Gastrocnemius medialis (tissue), 4 donors: ENCODE measurements at regions not wholly inside any gene's neighbourhood (a gene's known extent, or its start where the extent isn't known, plus 50 kb on each side); places are given as distances from the start of the nearest gene placed in this dataset.
A peak's percentile ranks its signal among the peaks of the same experiment; 100 is the strongest.

Experiments used
- ATAC-seq, 2 donors: fragments of 150-250 bp; one replicate each; pipeline ENCODE4 v1.9.1; 2016
- DNase-seq, 2 donors: peaks; one replicate each; pipeline ENCODE4 v3.0.0-alpha.2; 2019
- H3K27ac ChIP-seq, 4 donors: fragments of 200-600 bp; sonication (generic); 1 replicate in 1 of 4; 2 replicates in 3 of 4; pipeline ENCODE4 v1.5.1; 2016 to 2018; ENCODE audit warnings: mild to moderate bottlenecking in 2 of 4, moderate library complexity in 1 of 4
- H3K27me3 ChIP-seq, 3 donors: fragments of 200-600 bp; sonication (generic) in 2 of 3; 1 replicate in 1 of 3; 2 replicates in 2 of 3; pipeline versions ENCODE4 v1.5.1 to v1.6.0; 2016 to 2019; ENCODE audit warnings: mild to moderate bottlenecking in 1 of 3, moderate library complexity in 1 of 3
- H3K36me3 ChIP-seq, 2 donors: fragments of 200-600 bp; sonication (generic) in 1 of 2; one replicate each; pipeline ENCODE4 v1.5.1; 2017 to 2018
- H3K4me1 ChIP-seq, 2 donors: fragments of 200-600 bp; sonication (generic) in 1 of 2; one replicate each; pipeline ENCODE4 v1.5.1; 2016 to 2017; ENCODE audit warnings: mild to moderate bottlenecking in 2 of 2
- H3K4me3 ChIP-seq, 4 donors: fragments of 200-600 bp; sonication (generic) in 3 of 4; 1 replicate in 1 of 4; 2 replicates in 3 of 4; pipeline ENCODE4 v1.5.1; 2016 to 2019; ENCODE audit warnings: mild to moderate bottlenecking in 2 of 4
- H3K9me3 ChIP-seq, 3 donors: fragments of 200-600 bp; sonication (generic) in 2 of 3; 1 replicate in 1 of 3; 2 replicates in 2 of 3; pipeline ENCODE4 v1.5.1; 2016 to 2019
- CTCF ChIP-seq, 5 experiments: fragments of 450-650 bp in 3 of 5; fragments of 200-600 bp in 2 of 5; sonication (generic) in 2 of 5; IDR thresholded peaks in 4 of 5; conservative IDR thresholded peaks in 1 of 5; 1 replicate in 4 of 5; 2 replicates in 1 of 5; pipeline ENCODE4 v1.5.1; 2016 to 2019; ENCODE audit warnings: antibody characterized with exemption in 5 of 5, mild to moderate bottlenecking in 3 of 5, moderate library complexity in 3 of 5
- POLR2A ChIP-seq, 2 donors: fragments of 450-650 bp; IDR thresholded peaks; one replicate each; pipeline ENCODE4 v1.6.1; 2017; ENCODE audit warnings: antibody characterized with exemption in 2 of 2, mild to moderate bottlenecking in 2 of 2, moderate library complexity in 2 of 2
- in situ Hi-C, 4 donors: fragments of 200-750 bp; cut with MboI; loops; one replicate each; pipeline versions ENCODE4 v1.15.0 to v1.8.0; 2017; ENCODE audit warnings: low sequenced_read_pairs in 4 of 4
- intact Hi-C: fragments of 100-400 bp; cut with DNase I; formaldehyde crosslinking; loops from one replicate; pipeline ENCODE4 v1.15.1; 2023; ENCODE audit warnings: low total_unique reads

DNA sequence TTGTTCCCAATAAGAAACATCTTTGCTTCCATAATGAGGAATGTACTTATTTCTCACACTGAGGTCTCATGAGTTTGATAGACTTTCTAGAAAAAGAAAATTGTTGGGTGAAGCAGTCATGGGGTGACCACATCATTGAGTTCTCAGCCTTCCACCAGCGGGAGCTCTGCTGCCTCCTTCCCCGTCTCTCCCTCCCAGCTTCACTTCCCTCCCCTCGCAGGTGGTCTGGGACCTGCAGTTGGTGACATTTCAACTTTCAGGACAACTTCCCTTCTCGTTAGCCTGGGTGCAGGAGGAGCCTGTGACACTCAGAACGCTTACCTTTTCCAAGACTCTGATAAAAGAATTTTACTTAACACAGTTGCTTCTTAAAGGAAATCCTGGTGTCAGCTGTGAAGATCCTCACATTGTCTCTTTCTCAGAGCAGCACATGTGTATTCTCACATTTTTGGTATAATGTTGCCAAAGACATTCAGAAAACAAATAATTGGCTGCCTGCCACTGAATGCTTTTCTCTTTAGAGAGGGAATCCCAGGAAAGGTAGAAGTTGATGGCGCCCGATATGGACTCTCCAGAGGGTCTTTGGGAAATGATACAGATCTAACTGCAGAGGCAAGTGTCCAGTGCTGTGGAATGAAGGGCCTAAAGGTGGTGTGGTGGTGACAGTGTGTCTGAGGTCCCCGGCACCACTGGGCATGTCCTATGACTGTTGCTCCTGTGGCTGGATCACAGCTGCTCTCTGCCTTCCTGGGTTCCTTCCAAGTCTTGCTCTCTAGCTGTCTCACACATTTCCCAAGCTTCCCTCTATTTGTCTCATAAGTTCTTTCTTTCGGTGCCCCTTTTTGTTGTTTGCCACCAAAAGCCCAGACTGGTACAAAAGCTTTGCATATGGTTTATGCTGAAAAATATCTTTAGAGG is 238.1 kb downstream of the GAS1 start:
- in situ Hi-C loops: no loop called here
- DNase-seq (peak in 1 of 2 donors; percentile 36), ATAC-seq (peak in 1 of 2 donors; percentile 58)
- H3K27ac ChIP-seq: no peak overlapping the region
- TF ChIP-seq CTCF (IDR thresholded peaks at IDR 0.05 in 4 of 5, conservative IDR thresholded peaks at IDR 0.05 in 1 of 5): no peak
- TF ChIP-seq POLR2A (IDR thresholded peaks at IDR 0.05): no peak
- no peak overlapping the region for H3K4me3 ChIP-seq
- intact Hi-C loops: no loop called here
- no peaks in the 10 kb centered on the region for H3K4me1 ChIP-seq
- H3K9me3 ChIP-seq: no peaks in the 10 kb centered on the region
- H3K36me3 ChIP-seq: no peaks in the 10 kb centered on the region
- H3K27me3 ChIP-seq: no peaks in the 10 kb centered on the region

DNA sequence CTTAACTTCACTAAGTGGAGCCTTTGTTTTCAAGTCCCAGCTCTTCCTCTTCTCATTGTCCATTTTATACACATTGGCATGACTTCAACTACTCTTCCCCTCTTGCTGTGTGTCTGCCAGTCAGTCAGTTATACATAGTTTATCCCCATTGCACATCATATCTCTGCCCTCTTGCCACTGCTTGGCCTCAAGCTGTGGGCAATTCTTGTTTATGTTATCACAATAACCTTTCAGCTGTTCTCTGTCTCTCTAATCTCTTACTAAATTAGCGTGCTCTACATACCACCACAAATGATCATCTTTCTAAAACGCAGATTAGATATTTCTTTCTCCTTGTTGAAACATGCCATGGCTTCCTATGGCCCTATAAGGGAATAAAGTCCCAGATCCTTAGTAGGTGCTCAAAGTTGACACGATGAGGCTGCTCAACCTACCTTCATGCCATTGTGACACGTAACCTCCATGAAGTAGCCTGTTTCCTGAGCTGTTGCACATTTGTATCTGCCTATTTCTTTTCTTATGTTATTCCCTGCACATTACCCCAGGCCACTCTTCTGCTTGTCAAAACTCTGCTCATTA is 239.3 kb downstream of the GAS1 start:
- no peak for ATAC-seq
- intact Hi-C loops: no loop called here
- Histone ChIP-seq H3K27ac (no peak overlapping the region), H3K4me1 (no peaks in the 10 kb centered on the region), H3K36me3 (no peaks in the 10 kb centered on the region), H3K27me3 (no peaks in the 10 kb centered on the region), H3K4me3 (no peak overlapping the region), H3K9me3 (no peaks in the 10 kb centered on the region)
- TF ChIP-seq CTCF (IDR thresholded peaks at IDR 0.05 in 4 of 5, conservative IDR thresholded peaks at IDR 0.05 in 1 of 5) (no peak), POLR2A (IDR thresholded peaks at IDR 0.05) (no peak)
- in situ Hi-C loops: no loop called here
- no peak for DNase-seq

DNA sequence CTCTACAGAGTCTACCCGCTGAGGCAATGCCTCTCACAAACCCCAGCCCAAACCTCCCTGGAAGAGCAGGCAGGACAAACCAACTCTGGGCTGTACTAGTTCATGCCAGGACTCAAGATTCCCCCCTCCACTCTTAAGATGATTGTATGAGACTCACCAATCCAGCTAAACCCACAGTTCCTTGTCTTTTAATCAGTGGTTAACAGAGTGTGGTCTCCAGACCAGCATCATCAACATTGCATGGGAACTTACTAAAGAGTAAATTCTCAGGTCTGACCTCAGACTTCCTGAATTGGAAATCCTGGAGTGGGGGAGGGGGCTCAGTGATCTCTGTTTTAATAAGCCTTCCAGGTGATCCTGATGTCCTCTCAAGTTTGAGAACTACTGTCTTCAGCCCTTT is 240.9 kb downstream of the GAS1 start:
- H3K4me3 ChIP-seq: no peak overlapping the region
- intact Hi-C loops: no loop called here
- H3K4me1 ChIP-seq: no peaks in the 10 kb centered on the region

DNA sequence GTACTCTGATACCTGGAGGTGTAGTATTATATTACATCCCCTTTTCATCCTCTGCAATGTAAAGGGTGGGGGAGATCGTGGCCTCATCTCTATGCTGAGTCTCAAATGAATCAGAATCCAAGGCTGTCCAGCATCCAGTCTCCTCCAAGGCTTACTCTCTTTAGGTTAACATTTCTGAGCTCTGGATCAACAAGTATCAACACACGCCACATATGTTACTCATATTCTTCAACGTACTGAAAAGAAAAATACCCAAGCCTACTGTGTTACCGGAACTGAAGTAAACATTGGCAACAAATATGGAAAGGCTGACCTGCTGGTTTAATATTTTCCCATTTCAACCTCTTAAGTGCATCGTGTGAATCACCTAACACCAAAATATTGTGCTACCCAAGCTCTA is 241.8 kb downstream of the GAS1 start:
- DNase-seq (no peak), ATAC-seq (no peak)
- Histone ChIP-seq H3K4me1 (peaks cover 0 to 4% of the 10 kb centered on the region in 2 donors), H3K36me3 (no peaks in the 10 kb centered on the region), H3K27me3 (no peaks in the 10 kb centered on the region), H3K4me3 (no peak overlapping the region), H3K27ac (no peak overlapping the region), H3K9me3 (no peaks in the 10 kb centered on the region)
- intact Hi-C loops (no loop called here), in situ Hi-C loops (no loop called here)
- TF ChIP-seq POLR2A (IDR thresholded peaks at IDR 0.05) (no peak), CTCF (IDR thresholded peaks at IDR 0.05 in 4 of 5, conservative IDR thresholded peaks at IDR 0.05 in 1 of 5) (no peak)

More for the DNA sequence above, 240.9 kb downstream of the GAS1 start:
- Histone ChIP-seq H3K9me3 (no peaks in the 10 kb centered on the region), H3K27ac (no peak overlapping the region), H3K27me3 (no peaks in the 10 kb centered on the region), H3K36me3 (no peaks in the 10 kb centered on the region)
- in situ Hi-C loops: no loop called here
- TF ChIP-seq CTCF (IDR thresholded peaks at IDR 0.05 in 4 of 5, conservative IDR thresholded peaks at IDR 0.05 in 1 of 5) (no peak), POLR2A (IDR thresholded peaks at IDR 0.05) (no peak)
- DNase-seq (no peak), ATAC-seq (no peak)
